ENCODE measurements at regions not wholly inside any gene's neighbourhood (a gene's known extent, or its start where the extent isn't known, plus 50 kb on each side); places are given as distances from the start of the nearest gene placed in this dataset.

GRCh38 chr10:4652111-4653010 is 173.6 kb upstream of the AKR1E2 start:
- peaks cover 0 to 9% (median 3%) of the 10 kb centered on the region in 4 donors for H3K4me1 ChIP-seq (ENCODE audit: control insufficient read depth in 4 of 4, insufficient read depth in 4 of 4, low read length in 3 of 4)
- no peak for TF ChIP-seq TAF1 (conservative IDR thresholded peaks at IDR 0.05)
- peak in 1 of 2 donors; percentile 46 for TF ChIP-seq JUND (IDR thresholded peaks at IDR 0.05)
- TF ChIP-seq ZBTB33 (IDR thresholded peaks at IDR 0.05), result no peak
- no peak for TF ChIP-seq FOXA2 (IDR thresholded peaks at IDR 0.05)
- TF ChIP-seq HNF4G (IDR thresholded peaks at IDR 0.05), result peak; percentile 41
- no peak for TF ChIP-seq YY1 (IDR thresholded peaks at IDR 0.05)
- no peak for TF ChIP-seq EGR1 (IDR thresholded peaks at IDR 0.05; ENCODE audit: low read depth in 2 of 2)
- no peak for TF ChIP-seq NR2F2 (IDR thresholded peaks at IDR 0.05)
- peak in 1 of 2 donors; percentile 8 for TF ChIP-seq RAD21 (IDR thresholded peaks at IDR 0.05)
- peak; percentile 75 for TF ChIP-seq SP1 (IDR thresholded peaks at IDR 0.05)
- peak; percentile 61 to 87 for TF ChIP-seq HNF4A (conservative IDR thresholded peaks at IDR 0.05)
- no peak for TF ChIP-seq MAX (IDR thresholded peaks at IDR 0.05)
- TF ChIP-seq CTCF (IDR thresholded peaks at IDR 0.05; ENCODE audit: low read depth, low read length, missing input control), result no peak
- no peak for TF ChIP-seq FOXA1 (IDR thresholded peaks at IDR 0.05)
- TF ChIP-seq GABPA (IDR thresholded peaks at IDR 0.05 in 1 of 2, conservative IDR thresholded peaks at IDR 0.05 in 1 of 2), result no peak
- peak in 1 of 2 donors; percentile 30 for TF ChIP-seq RXRA (IDR thresholded peaks at IDR 0.05)
- TF ChIP-seq REST (IDR thresholded peaks at IDR 0.05), result no peak
- TF ChIP-seq ATF3 (IDR thresholded peaks at IDR 0.05), result no peak
- no peaks in the 10 kb centered on the region for H3K27me3 ChIP-seq (ENCODE audit: control insufficient read depth in 4 of 4, insufficient read depth in 4 of 4, low read length in 3 of 4)
- no peak overlapping the region for H3K27ac ChIP-seq (ENCODE audit: low read depth in 1 of 2, low read length in 2 of 2)
- DNase-seq (ENCODE audit: low spot score), result no peak
- H3K36me3 ChIP-seq (ENCODE audit: control insufficient read depth in 4 of 4, insufficient read depth in 3 of 4, low read depth in 1 of 4, low read length in 3 of 4), result no peaks in the 10 kb centered on the region
- no peak overlapping the region for H3K4me3 ChIP-seq (ENCODE audit: low read depth in 1 of 3, low read length in 3 of 3)
- WGBS, result 36% methylated on average over 8 of the region's 8 CpGs
- H3K9me3 ChIP-seq (ENCODE audit: control insufficient read depth in 4 of 4, low read length in 3 of 4), result no peaks in the 10 kb centered on the region
- H3K9ac ChIP-seq (ENCODE audit: low read depth in 1 of 2, low read length in 2 of 2), result no peak overlapping the region

Measured in liver (tissue), 8 donors.